ENCODE measurements at regions not wholly inside any gene's neighbourhood (a gene's known extent, or its start where the extent isn't known, plus 50 kb on each side); places are given as distances from the start of the nearest gene placed in this dataset.

DNA sequence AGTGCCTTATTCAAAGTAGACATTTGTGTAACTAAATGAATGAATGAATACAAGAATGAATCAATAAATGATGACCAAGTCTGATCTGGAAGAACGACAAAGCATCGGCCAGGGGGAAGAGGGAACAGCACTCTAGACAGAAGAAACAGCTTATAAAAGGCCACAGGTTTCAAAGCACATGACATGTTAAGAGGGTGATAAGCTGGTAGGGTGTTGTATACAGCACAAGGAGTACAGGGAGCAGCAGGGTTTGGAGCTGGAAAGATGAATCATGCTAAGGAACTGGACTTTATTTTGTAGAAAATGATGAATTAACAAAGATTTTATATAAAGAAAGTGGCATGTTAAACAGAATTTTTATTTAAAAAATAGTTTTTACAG is 302.5 kb downstream of the NUAK1 start:
- no peak overlapping the region for H3K4me3 ChIP-seq (replicated peaks in 1 of 2; ENCODE audit: low read depth in 2 of 2, low read length in 2 of 2)
- TF ChIP-seq, protein P1, sequence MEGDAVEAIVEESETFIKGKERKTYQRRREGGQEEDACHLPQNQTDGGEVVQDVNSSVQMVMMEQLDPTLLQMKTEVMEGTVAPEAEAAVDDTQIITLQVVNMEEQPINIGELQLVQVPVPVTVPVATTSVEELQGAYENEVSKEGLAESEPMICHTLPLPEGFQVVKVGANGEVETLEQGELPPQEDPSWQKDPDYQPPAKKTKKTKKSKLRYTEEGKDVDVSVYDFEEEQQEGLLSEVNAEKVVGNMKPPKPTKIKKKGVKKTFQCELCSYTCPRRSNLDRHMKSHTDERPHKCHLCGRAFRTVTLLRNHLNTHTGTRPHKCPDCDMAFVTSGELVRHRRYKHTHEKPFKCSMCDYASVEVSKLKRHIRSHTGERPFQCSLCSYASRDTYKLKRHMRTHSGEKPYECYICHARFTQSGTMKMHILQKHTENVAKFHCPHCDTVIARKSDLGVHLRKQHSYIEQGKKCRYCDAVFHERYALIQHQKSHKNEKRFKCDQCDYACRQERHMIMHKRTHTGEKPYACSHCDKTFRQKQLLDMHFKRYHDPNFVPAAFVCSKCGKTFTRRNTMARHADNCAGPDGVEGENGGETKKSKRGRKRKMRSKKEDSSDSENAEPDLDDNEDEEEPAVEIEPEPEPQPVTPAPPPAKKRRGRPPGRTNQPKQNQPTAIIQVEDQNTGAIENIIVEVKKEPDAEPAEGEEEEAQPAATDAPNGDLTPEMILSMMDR (IDR thresholded peaks at IDR 0.05; ENCODE audit: low read depth, low read length), result no peak
- no peak for DNase-seq (ENCODE audit: low read depth in 2 of 2)

DNA sequence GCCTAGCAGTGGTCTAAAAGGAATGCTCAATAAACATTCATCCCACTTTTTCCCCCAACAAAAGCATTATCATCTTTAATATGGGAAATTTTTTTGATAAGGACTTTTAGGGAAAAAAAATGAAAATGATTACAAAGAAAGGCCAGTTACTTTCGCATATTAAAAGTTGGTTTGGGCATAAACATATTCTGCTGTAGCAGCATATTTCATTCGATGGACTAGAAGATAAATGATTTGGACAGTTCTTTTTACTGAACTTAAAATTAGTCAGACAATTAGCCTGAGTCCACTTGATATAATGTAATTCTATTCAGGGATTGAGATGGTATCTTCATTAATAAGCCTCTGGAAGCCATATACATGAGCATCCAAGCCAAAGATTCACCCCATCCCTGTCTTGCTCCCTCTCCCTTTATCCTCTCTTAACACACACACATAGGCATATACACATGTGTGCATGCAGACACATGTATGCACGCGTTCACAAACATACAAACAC is 299.1 kb downstream of the NUAK1 start:
- H3K4me3 ChIP-seq (replicated peaks in 1 of 2; ENCODE audit: low read depth in 2 of 2, low read length in 2 of 2), result no peak overlapping the region
- TF ChIP-seq, protein P1 (IDR thresholded peaks at IDR 0.05; ENCODE audit: low read depth, low read length), result no peak
- DNase-seq (ENCODE audit: low read depth in 2 of 2), result no peak

DNA sequence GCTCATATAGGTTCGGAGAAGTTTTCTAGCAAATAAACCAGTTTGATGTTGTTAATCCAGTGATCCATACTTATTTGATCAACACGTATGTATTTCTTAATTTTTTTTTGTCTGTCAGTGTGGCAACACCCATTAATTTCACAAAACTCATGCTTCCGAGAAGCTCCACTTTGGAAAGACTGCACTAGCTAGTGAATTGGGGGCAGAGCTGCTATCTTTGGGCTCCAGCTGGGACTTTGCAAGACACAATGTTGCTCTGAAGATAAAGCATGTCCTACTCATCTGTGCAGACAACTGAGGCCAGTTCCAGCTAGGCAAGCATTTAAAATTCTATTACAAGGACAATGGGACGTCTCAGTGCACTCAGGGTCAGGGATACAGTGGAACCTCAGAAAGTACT is 298.4 kb downstream of the NUAK1 start:
- DNase-seq (ENCODE audit: low read depth in 2 of 2), result no peak
- TF ChIP-seq, protein P1 (IDR thresholded peaks at IDR 0.05; ENCODE audit: low read depth, low read length), result no peak
- no peak overlapping the region for H3K4me3 ChIP-seq (replicated peaks in 1 of 2; ENCODE audit: low read depth in 2 of 2, low read length in 2 of 2)

DNA sequence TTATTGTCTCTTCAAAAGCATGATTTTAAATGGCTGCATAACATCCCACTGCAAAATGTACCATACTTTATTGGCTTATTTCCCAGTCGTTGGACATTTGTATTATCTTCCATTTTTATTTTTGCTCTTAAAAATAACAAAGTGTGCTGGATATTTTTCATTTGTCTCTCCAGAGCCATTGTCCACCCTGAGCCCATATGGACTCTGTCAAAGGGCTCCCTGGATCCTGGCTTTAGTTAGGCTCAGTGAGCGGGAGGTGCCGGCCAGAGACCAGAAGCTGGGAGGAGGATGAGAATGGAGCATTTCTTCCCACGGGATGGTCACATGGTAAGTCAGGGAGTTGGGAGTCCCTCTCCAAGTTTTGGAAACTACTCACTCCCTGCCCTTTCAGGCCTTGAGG is 296.9 kb downstream of the NUAK1 start:
- no peak overlapping the region for H3K4me3 ChIP-seq (replicated peaks in 1 of 2; ENCODE audit: low read depth in 2 of 2, low read length in 2 of 2)
- TF ChIP-seq, protein P1 (IDR thresholded peaks at IDR 0.05; ENCODE audit: low read depth, low read length), result no peak
- no peak for DNase-seq (ENCODE audit: low read depth in 2 of 2)

DNA sequence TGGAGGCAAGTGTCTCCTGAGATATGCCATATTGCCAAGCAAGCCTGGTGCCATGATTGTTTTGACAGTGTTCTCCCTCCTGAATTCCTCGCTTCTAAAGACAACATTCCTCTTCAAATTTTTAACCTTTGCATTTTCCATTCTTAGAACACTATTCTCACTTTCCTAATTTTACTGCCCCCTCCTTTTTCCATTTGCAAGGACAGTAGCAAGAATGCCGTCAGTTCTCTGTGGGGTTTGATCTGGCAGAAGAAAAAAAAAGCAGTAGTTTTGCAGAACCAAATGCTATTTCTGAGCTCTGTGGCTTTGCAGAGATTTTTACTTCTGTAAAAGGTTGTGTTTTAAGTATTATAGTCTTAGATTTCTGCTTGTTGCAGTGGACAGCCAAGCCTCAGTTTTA is 295.2 kb downstream of the NUAK1 start:
- H3K4me3 ChIP-seq (replicated peaks in 1 of 2; ENCODE audit: low read depth in 2 of 2, low read length in 2 of 2), result no peak overlapping the region
- TF ChIP-seq, protein P1 (IDR thresholded peaks at IDR 0.05; ENCODE audit: low read depth, low read length), result no peak
- no peak for DNase-seq (ENCODE audit: low read depth in 2 of 2)

DNA sequence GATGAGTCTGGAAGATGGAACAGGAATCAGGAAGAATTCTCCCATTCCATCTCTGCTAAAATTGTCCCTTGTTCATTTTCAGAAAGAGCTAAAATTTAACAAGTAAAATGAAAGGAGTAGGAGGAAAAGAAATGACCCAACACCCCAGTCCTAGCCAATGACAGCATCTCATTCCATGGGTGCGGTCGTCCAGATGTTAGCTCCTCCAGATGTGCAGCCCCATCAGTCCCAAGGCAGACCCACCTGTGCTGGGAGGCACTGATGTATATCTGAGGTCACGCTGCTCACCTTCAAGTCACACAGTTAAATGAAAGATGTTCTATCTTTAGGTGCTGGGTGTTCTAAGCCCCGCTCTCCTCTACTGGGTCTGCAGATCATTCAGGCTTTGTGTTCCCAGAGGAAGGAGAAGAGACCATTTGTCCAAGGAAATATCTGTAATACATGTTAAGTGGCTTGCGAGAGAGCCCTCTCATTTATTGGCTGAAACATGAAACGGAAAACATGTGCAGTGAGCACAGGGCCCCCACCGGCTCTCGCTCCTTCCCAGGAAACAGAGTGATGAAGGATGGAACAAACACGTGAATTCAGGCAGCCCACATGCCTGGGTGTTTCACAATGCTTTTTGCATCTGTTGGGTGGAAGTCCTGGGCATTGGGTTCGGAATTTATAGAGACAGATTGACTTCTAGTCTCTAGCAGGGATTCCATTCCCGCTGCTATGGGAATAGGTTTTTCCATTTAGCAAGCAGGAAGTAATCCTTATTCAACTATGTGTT is 294.6 kb downstream of the NUAK1 start:
- TF ChIP-seq, protein P1 (IDR thresholded peaks at IDR 0.05; ENCODE audit: low read depth, low read length), result no peak
- H3K4me3 ChIP-seq (replicated peaks in 1 of 2; ENCODE audit: low read depth in 2 of 2, low read length in 2 of 2), result no peak overlapping the region
- peak in 1 of 2 donors; percentile 4 for DNase-seq (ENCODE audit: low read depth in 2 of 2)
